Body of pancreas (tissue), 4 donors: ENCODE measurements at regions not wholly inside any gene's neighbourhood (a gene's known extent, or its start where the extent isn't known, plus 50 kb on each side); places are given as distances from the start of the nearest gene placed in this dataset.

Experiments
- POLR2A ChIP-seq, 3 donors: fragments of 450-650 bp; IDR thresholded peaks; one replicate each; pipeline ENCODE4 v1.6.1; 2016; ENCODE audit warnings: antibody characterized with exemption in 3 of 3, mild to moderate bottlenecking in 2 of 3
- TF ChIP-seq, protein P1 (sequence below), 7 experiments: fragments of 450-650 bp in 4 of 7; fragments of 200-600 bp in 3 of 7; sonication (generic) in 3 of 7; IDR thresholded peaks; one replicate each; pipeline ENCODE4 v1.5.1; 2016 to 2019; ENCODE audit warnings: antibody characterized with exemption in 7 of 7

DNA sequence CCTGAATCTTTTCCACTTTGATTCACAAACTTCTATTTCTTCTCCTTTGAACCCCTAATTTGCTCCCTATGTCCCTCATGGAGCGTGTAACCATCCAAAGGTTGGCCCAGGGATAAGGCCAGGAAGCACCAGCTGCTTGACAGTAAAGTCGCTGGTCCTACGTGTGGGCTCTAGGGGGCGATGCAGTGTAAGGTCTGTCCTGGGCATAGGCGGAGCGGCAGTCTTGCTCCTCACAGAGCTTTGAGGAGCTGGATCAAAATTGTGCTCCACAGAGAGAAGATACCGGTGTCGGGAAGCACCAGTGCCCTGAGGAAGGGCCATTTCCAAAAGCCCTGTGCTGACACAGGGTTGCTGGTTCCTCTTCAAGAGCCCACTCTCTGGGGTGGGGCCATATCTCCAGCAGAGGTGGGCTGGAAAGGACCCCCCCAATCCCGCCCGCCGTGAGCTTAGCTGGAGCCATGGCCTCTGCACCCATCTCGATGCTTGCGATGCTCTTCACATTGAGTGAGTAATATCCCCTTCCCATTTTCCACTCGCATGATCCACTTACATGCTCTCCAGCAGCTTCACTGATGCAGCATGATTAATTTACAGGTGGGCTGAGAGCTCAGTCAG is 49.9 kb upstream of the OR4E1 start:
- TF ChIP-seq, protein P1, sequence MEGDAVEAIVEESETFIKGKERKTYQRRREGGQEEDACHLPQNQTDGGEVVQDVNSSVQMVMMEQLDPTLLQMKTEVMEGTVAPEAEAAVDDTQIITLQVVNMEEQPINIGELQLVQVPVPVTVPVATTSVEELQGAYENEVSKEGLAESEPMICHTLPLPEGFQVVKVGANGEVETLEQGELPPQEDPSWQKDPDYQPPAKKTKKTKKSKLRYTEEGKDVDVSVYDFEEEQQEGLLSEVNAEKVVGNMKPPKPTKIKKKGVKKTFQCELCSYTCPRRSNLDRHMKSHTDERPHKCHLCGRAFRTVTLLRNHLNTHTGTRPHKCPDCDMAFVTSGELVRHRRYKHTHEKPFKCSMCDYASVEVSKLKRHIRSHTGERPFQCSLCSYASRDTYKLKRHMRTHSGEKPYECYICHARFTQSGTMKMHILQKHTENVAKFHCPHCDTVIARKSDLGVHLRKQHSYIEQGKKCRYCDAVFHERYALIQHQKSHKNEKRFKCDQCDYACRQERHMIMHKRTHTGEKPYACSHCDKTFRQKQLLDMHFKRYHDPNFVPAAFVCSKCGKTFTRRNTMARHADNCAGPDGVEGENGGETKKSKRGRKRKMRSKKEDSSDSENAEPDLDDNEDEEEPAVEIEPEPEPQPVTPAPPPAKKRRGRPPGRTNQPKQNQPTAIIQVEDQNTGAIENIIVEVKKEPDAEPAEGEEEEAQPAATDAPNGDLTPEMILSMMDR (IDR thresholded peaks at IDR 0.05), result no peak
- TF ChIP-seq POLR2A (IDR thresholded peaks at IDR 0.05), result no peak
